Upper lobe of right lung (tissue), 1 donor: ENCODE measurements at regions not wholly inside any gene's neighbourhood (a gene's known extent, or its start where the extent isn't known, plus 50 kb on each side); places are given as distances from the start of the nearest gene placed in this dataset.

Experiments
- ATAC-seq: fragments of 200-7000 bp; cut with Tn5 transposase; one replicate; pipeline ENCODE4 v1.9.1; 2020; ENCODE audit warnings: mild to moderate bottlenecking, moderate library complexity
- DNase-seq: peaks from one replicate; pipeline ENCODE4 v3.0.0-alpha.2; 2020
- H3K27ac ChIP-seq: fragments of 200-600 bp; one replicate; pipeline ENCODE4 v1.8.0; 2022
- H3K27me3 ChIP-seq: fragments of 200-600 bp; one replicate; pipeline ENCODE4 v1.8.0; 2022; ENCODE audit warnings: mild to moderate bottlenecking
- H3K36me3 ChIP-seq: fragments of 200-600 bp; one replicate; pipeline ENCODE4 v1.8.0; 2022
- H3K4me1 ChIP-seq: fragments of 200-600 bp; one replicate; pipeline ENCODE4 v1.8.0; 2022
- H3K4me3 ChIP-seq: fragments of 200-600 bp; one replicate; pipeline ENCODE4 v1.8.0; 2022; ENCODE audit warnings: mild to moderate bottlenecking
- H3K9me3 ChIP-seq: fragments of 200-600 bp; one replicate; pipeline ENCODE4 v1.8.0; 2022
- CTCF ChIP-seq: fragments of 200-600 bp; IDR thresholded peaks from one replicate; pipeline ENCODE4 v1.8.0; 2022; ENCODE audit warnings: antibody characterized with exemption
- intact Hi-C: fragments of 100-400 bp; cut with DNase I; formaldehyde crosslinking; loops from one replicate; pipeline ENCODE4 v1.11.0; 2022
- donor health status: DM: no; HTN: yes; CAD: no; lungs with severe emphysema.

DNA sequence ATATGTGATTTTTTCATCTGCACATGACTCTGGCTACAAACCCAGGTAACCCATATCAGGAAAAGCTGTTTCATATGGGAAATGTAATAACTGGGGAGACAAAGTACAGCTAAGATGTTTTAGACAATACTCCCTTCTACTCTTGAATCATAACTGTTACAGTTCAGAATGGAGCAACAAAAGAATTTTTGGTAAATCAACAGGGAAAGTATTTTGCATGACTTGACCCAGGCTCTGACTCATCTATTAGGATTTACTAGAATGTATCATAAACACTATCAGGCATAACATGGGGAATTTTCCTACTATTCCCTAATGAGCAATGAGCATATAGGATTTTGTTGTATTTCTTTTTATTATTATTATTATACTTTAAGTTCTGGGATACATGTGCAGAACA, 553.0 kb downstream of the SLC16A7 start:
- TF ChIP-seq CTCF: no peak
- DNase-seq: no peak
- no peaks in the 10 kb centered on the region for H3K4me1 ChIP-seq
- H3K4me3 ChIP-seq: no peak overlapping the region
- H3K27ac ChIP-seq: no peak overlapping the region
- ATAC-seq: no peak
- intact Hi-C loops: no loop called here
- no peaks in the 10 kb centered on the region for H3K36me3 ChIP-seq
- no peaks in the 10 kb centered on the region for H3K9me3 ChIP-seq
- no peaks in the 10 kb centered on the region for H3K27me3 ChIP-seq

GRCh38 chr12:60152756-60153155, 556.9 kb downstream of the SLC16A7 start:
- intact Hi-C loops: no loop called here
- no peaks in the 10 kb centered on the region for H3K9me3 ChIP-seq
- ATAC-seq (no peak), DNase-seq (no peak)
- TF ChIP-seq CTCF: no peak
- H3K4me3 ChIP-seq: no peak overlapping the region
- H3K27me3 ChIP-seq: no peaks in the 10 kb centered on the region
- no peak overlapping the region for H3K27ac ChIP-seq
- H3K4me1 ChIP-seq: no peaks in the 10 kb centered on the region
- no peaks in the 10 kb centered on the region for H3K36me3 ChIP-seq

GRCh38 chr12:60159761-60160160, 563.9 kb downstream of the SLC16A7 start:
- intact Hi-C loops: no loop called here
- Histone ChIP-seq H3K27me3 (no peaks in the 10 kb centered on the region), H3K4me3 (no peak overlapping the region), H3K4me1 (no peaks in the 10 kb centered on the region), H3K36me3 (no peaks in the 10 kb centered on the region), H3K9me3 (no peaks in the 10 kb centered on the region), H3K27ac (no peak overlapping the region)
- TF ChIP-seq CTCF: no peak
- ATAC-seq (no peak), DNase-seq (no peak)

GRCh38 chr12:60162988-60163720, 567.3 kb downstream of the SLC16A7 start:
- Histone ChIP-seq H3K4me1 (no peaks in the 10 kb centered on the region), H3K9me3 (no peaks in the 10 kb centered on the region), H3K27me3 (no peaks in the 10 kb centered on the region), H3K27ac (no peak overlapping the region), H3K4me3 (no peak overlapping the region), H3K36me3 (no peaks in the 10 kb centered on the region)
- intact Hi-C loops: no loop called here
- DNase-seq (no peak), ATAC-seq (peak; percentile 40)
- TF ChIP-seq CTCF: no peak

DNA sequence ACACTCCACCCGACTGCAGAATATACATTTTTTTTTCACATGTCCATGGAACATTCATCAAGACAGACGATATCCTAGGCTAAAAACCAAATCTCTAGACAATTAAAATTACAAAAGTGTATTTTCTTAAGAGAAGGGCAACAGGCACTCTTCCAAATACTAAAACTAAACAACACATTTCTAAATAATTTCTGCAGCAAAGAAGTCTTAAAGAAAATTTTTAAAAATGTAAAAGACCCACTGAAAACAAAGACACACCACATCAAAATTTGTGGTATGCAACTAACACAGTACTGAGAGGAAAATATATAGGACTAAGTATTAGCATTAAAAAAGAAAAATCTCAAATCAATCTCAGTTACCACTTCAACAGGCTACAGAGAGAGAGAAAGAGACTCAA, 570.0 kb downstream of the SLC16A7 start:
- Histone ChIP-seq H3K27ac (no peak overlapping the region), H3K9me3 (no peaks in the 10 kb centered on the region), H3K4me3 (no peak overlapping the region), H3K4me1 (no peaks in the 10 kb centered on the region), H3K36me3 (no peaks in the 10 kb centered on the region), H3K27me3 (no peaks in the 10 kb centered on the region)
- intact Hi-C loops: no loop called here
- DNase-seq (no peak), ATAC-seq (no peak)
- no peak for TF ChIP-seq CTCF

DNA sequence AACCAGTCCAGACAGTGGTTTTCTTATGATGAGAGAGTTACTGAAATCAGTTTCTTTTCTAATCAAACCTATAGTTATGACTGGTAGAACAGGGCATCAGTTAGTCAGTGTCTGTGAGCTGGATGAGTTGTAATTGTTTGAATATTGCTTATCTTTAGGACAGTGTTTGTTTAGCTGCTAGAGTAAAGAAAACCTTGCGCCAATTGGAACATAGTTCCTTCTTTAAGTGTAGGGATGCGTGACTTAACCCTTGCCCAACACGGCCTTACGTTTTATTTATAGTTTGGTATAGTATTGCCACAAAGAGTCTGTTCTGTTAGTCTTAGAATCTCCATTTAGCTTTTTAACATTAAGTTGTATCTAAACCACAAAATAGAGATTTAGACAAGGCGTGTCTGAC, 572.6 kb downstream of the SLC16A7 start:
- Histone ChIP-seq H3K4me3 (no peak overlapping the region), H3K9me3 (no peaks in the 10 kb centered on the region), H3K36me3 (no peaks in the 10 kb centered on the region), H3K27ac (no peak overlapping the region), H3K27me3 (no peaks in the 10 kb centered on the region), H3K4me1 (no peaks in the 10 kb centered on the region)
- intact Hi-C loops: no loop called here
- ATAC-seq: no peak
- no peak for TF ChIP-seq CTCF
- DNase-seq: no peak
